Lung (tissue), 11 donors: ENCODE measurements at regions not wholly inside any gene's neighbourhood (a gene's known extent, or its start where the extent isn't known, plus 50 kb on each side); places are given as distances from the start of the nearest gene placed in this dataset.

Source experiments
- ATAC-seq: fragments of 200-7000 bp; cut with Tn5 transposase; one replicate; pipeline ENCODE4 v1.9.1; 2020; ENCODE audit warnings: moderate number of reproducible peaks; ENCODE audit not compliant: insufficient read depth, low FRiP score
- DNase-seq, 3 donors: peaks; one replicate each; pipeline ENCODE4 v3.0.0-alpha.2; 2013 to 2017
- H3K27ac ChIP-seq, 2 donors: one replicate each; pipeline ENCODE4 v1.5.1; 2013; ENCODE audit warnings: mild to moderate bottlenecking in 2 of 2, moderate library complexity in 2 of 2, control low read depth in 1 of 2, inconsistent platforms in 1 of 2, low read depth in 1 of 2, low read length in 1 of 2
- H3K27me3 ChIP-seq, 3 donors: one replicate each; pipeline ENCODE4 v1.5.1; 2013; ENCODE audit warnings: low read length in 2 of 3; ENCODE audit not compliant: control insufficient read depth in 3 of 3, insufficient read depth in 3 of 3
- H3K36me3 ChIP-seq, 4 donors: one replicate each; pipeline ENCODE4 v1.5.1; 2013; ENCODE audit warnings: low read length in 4 of 4, mild to moderate bottlenecking in 1 of 4, moderate library complexity in 1 of 4; ENCODE audit not compliant: control insufficient read depth in 4 of 4, insufficient read depth in 4 of 4
- H3K4me1 ChIP-seq, 5 donors: one replicate each; pipeline ENCODE4 v1.5.1; 2013; ENCODE audit warnings: low read length in 5 of 5, mild to moderate bottlenecking in 2 of 5, moderate library complexity in 1 of 5; ENCODE audit not compliant: control insufficient read depth in 5 of 5, insufficient read depth in 5 of 5
- H3K4me3 ChIP-seq: one replicate; pipeline ENCODE4 v1.5.1; 2013; ENCODE audit warnings: mild to moderate bottlenecking, control low read depth, moderate library complexity
- H3K9ac ChIP-seq, 2 donors: one replicate each; pipeline ENCODE4 v1.5.1; 2013; ENCODE audit warnings: low read length in 2 of 2, control low read depth in 1 of 2; ENCODE audit not compliant: insufficient read depth in 1 of 2
- H3K9me3 ChIP-seq, 4 donors: one replicate each; pipeline ENCODE4 v1.5.1; 2013; ENCODE audit warnings: low read length in 3 of 4, mild to moderate bottlenecking in 1 of 4, moderate library complexity in 1 of 4; ENCODE audit not compliant: control insufficient read depth in 4 of 4, insufficient read depth in 3 of 4
- WGBS, 2 donors: extraction: QIAGEN DNeasy Blood & Tissue Kit; methylation state at CpG; one replicate each; pipeline ENCODE4 v1.1.7; 2013; 5-methylcytosine and 5-hydroxymethylcytosine counted together
- TF ChIP-seq, protein P1 (sequence below): IDR thresholded peaks from 2 replicates; pipeline ENCODE4 v1.5.1; 2012; ENCODE audit warnings: mild to moderate bottlenecking; ENCODE audit errors: control extremely low read depth, extremely low read depth
- donor health status: control.
- donor health status: control.
- donor health status: Bipolar disorder and iron deficiency.
- donor health status: healthy.
- donor health status: DM: yes; HTN: yes; CAD: no.

GRCh38 chr7:46414946-46415345 lies 493.9 kb upstream of the IGFBP3 start:
- TF ChIP-seq, protein P1, sequence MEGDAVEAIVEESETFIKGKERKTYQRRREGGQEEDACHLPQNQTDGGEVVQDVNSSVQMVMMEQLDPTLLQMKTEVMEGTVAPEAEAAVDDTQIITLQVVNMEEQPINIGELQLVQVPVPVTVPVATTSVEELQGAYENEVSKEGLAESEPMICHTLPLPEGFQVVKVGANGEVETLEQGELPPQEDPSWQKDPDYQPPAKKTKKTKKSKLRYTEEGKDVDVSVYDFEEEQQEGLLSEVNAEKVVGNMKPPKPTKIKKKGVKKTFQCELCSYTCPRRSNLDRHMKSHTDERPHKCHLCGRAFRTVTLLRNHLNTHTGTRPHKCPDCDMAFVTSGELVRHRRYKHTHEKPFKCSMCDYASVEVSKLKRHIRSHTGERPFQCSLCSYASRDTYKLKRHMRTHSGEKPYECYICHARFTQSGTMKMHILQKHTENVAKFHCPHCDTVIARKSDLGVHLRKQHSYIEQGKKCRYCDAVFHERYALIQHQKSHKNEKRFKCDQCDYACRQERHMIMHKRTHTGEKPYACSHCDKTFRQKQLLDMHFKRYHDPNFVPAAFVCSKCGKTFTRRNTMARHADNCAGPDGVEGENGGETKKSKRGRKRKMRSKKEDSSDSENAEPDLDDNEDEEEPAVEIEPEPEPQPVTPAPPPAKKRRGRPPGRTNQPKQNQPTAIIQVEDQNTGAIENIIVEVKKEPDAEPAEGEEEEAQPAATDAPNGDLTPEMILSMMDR, result no peak
- 30 to 33% methylated on average over 2 of the region's 2 CpGs for WGBS, 2 donors
- no peak for ATAC-seq

DNA sequence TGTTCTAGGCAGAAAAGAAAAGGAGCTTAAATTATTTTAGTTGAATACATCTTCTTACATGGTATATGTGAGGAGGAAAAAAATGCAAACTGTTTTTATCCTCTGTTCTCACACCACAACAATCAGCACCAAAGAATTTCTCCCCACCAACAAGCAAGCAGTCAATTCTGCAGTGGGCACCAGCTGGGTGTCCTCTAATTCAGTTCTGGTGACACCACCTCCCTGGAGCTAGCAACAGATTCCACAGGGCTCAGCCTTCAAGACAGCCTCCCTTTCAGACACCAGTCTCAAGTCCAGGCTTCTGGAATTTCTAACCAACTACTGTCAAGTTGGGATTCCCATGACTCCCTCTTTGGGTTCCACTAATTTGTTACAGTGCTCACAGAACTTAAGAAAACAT lies 490.2 kb upstream of the IGFBP3 start:
- H3K4me3 ChIP-seq, result no peak overlapping the region
- no peaks in the 10 kb centered on the region for H3K4me1 ChIP-seq
- no peaks in the 10 kb centered on the region for H3K27me3 ChIP-seq
- no peak overlapping the region for H3K9ac ChIP-seq
- no peak overlapping the region for H3K27ac ChIP-seq
- H3K9me3 ChIP-seq, result no peaks in the 10 kb centered on the region
- ATAC-seq (no peak), DNase-seq (peak; percentile 48 to 59 (median 55))
- H3K36me3 ChIP-seq, result no peaks in the 10 kb centered on the region
- TF ChIP-seq, protein P1, result no peak

More at GRCh38 chr7:46414946-46415345, 493.9 kb upstream of the IGFBP3 start:
- Histone ChIP-seq H3K9ac (no peak overlapping the region), H3K4me1 (no peaks in the 10 kb centered on the region), H3K9me3 (no peaks in the 10 kb centered on the region), H3K36me3 (no peaks in the 10 kb centered on the region), H3K4me3 (no peak overlapping the region), H3K27ac (no peak overlapping the region), H3K27me3 (no peaks in the 10 kb centered on the region)
- DNase-seq, result peak in 2 of 3 donors; percentile 15 to 38

- Histone ChIP-seq H3K4me1 (no peaks in the 10 kb centered on the region), H3K27ac (no peak overlapping the region), H3K4me3 (no peak overlapping the region), H3K9ac (no peak overlapping the region), H3K27me3 (no peaks in the 10 kb centered on the region), H3K9me3 (peaks cover 0 to 2% (median 0%) of the 10 kb centered on the region in 4 donors), H3K36me3 (no peaks in the 10 kb centered on the region)
- 57 to 61% methylated on average over 1 of the region's 1 CpG for WGBS, 2 donors
- TF ChIP-seq, protein P1, result no peak
- ATAC-seq (no peak), DNase-seq (peak; percentile 20 to 66 (median 56))
Measured at GRCh38 chr7:46407125-46407524, 486.1 kb upstream of the IGFBP3 start.

- Histone ChIP-seq H3K27ac (no peak overlapping the region), H3K9me3 (no peaks in the 10 kb centered on the region), H3K36me3 (no peaks in the 10 kb centered on the region), H3K4me3 (no peak overlapping the region), H3K4me1 (peaks cover 0 to 2% (median 0%) of the 10 kb centered on the region in 5 donors), H3K9ac (no peak overlapping the region), H3K27me3 (no peaks in the 10 kb centered on the region)
- no peak for DNase-seq
- TF ChIP-seq, protein P1, result no peak
- ATAC-seq, result no peak
- 65 to 77% methylated on average over 3 of the region's 3 CpGs for WGBS, 2 donors
Measured at GRCh38 chr7:46397591-46397990, 476.5 kb upstream of the IGFBP3 start.
